Keratinocyte (primary cell): ENCODE measurements at regions not wholly inside any gene's neighbourhood (a gene's known extent, or its start where the extent isn't known, plus 50 kb on each side); places are given as distances from the start of the nearest gene placed in this dataset.

Experiments used
- EZH2 ChIP-seq: IDR thresholded peaks from one replicate; pipeline ENCODE4 v1.6.1; 2012; ENCODE audit warnings: inconsistent platforms, mild to moderate bottlenecking, low read length, moderate library complexity
- TF ChIP-seq, protein P1 (sequence below), 3 experiments: IDR thresholded peaks in 1 of 3; conservative IDR thresholded peaks in 1 of 3; optimal IDR thresholded peaks in 1 of 3; 2 replicates in 2 of 3; 3 replicates in 1 of 3; pipeline versions ENCODE3 to v1.5.1; 2011; ENCODE audit warnings: low read length in 3 of 3, mild to moderate bottlenecking in 3 of 3, moderate library complexity in 2 of 3, control low read depth in 1 of 3, inconsistent platforms in 1 of 3; ENCODE audit not compliant: insufficient read depth in 2 of 3; ENCODE audit errors: extremely low read depth in 1 of 3

DNA sequence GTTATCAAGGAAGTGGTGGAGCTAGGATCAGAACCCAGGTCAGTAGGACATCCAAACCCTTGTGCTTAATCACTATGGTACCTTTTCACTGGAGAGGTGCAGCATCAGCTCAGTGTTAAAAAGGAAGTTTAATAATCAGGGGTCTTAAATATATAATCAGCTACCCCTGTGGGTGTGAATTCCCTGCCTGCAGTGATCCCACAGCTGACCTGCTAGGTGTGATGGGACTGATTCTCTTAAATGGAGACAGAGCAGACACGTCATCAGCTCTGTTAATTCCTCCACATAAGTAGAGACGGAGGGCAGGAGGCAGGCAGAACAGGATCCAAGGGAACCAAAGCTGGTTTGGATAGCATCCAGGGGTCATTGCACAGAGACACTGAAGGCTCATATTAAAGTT is 154.1 kb upstream of the CRBN start:
- TF ChIP-seq, protein P1, sequence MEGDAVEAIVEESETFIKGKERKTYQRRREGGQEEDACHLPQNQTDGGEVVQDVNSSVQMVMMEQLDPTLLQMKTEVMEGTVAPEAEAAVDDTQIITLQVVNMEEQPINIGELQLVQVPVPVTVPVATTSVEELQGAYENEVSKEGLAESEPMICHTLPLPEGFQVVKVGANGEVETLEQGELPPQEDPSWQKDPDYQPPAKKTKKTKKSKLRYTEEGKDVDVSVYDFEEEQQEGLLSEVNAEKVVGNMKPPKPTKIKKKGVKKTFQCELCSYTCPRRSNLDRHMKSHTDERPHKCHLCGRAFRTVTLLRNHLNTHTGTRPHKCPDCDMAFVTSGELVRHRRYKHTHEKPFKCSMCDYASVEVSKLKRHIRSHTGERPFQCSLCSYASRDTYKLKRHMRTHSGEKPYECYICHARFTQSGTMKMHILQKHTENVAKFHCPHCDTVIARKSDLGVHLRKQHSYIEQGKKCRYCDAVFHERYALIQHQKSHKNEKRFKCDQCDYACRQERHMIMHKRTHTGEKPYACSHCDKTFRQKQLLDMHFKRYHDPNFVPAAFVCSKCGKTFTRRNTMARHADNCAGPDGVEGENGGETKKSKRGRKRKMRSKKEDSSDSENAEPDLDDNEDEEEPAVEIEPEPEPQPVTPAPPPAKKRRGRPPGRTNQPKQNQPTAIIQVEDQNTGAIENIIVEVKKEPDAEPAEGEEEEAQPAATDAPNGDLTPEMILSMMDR (optimal IDR thresholded peaks at IDR 0.05 in 1 of 3, IDR thresholded peaks at IDR 0.05 in 1 of 3, conservative IDR thresholded peaks at IDR 0.05 in 1 of 3; ENCODE audit: extremely low read depth in 1 of 3, insufficient read depth in 2 of 3, low read length in 3 of 3): no peak
- TF ChIP-seq EZH2: no peak
